GM23338 (cell line): ENCODE measurements at regions not wholly inside any gene's neighbourhood (a gene's known extent, or its start where the extent isn't known, plus 50 kb on each side); places are given as distances from the start of the nearest gene placed in this dataset.

Experiments used
- ATAC-seq: fragments of 200-7000 bp; cut with Tn5 transposase; 3 replicates; pipeline ENCODE4 v1.9.1; 2020
- DNase-seq: peaks from one replicate; pipeline ENCODE4 v3.0.0-alpha.2; 2015; ENCODE audit warnings: low spot score
- H2AFZ ChIP-seq: fragments of 200-600 bp; sonication (generic); 2 replicates; pipeline ENCODE4 v1.8.0; 2016; ENCODE audit warnings: antibody characterized with exemption, mild to moderate bottlenecking, moderate library complexity
- H3F3A ChIP-seq: fragments of 200-600 bp; sonication (generic); replicated peaks from 2 replicates; pipeline ENCODE4 v1.8.0; 2017; ENCODE audit warnings: antibody characterized with exemption, mixed run types, low read depth
- H3K27ac ChIP-seq: fragments of 200-600 bp; sonication (generic); 2 replicates; pipeline ENCODE4 v1.6.1; 2016; ENCODE audit warnings: low read depth
- H3K27me3 ChIP-seq: fragments of 200-600 bp; sonication (generic); 2 replicates; pipeline ENCODE4 v1.8.0; 2016; ENCODE audit warnings: mild to moderate bottlenecking, mixed run types, moderate library complexity; ENCODE audit not compliant: insufficient read depth
- H3K36me3 ChIP-seq: fragments of 200-600 bp; sonication (generic); 2 replicates; pipeline ENCODE4 v1.8.0; 2016; ENCODE audit warnings: mild to moderate bottlenecking; ENCODE audit not compliant: insufficient read depth
- H3K4me1 ChIP-seq: fragments of 200-600 bp; sonication (generic); 2 replicates; pipeline ENCODE4 v1.8.0; 2016; ENCODE audit warnings: mild to moderate bottlenecking, moderate library complexity; ENCODE audit not compliant: insufficient read depth
- H3K4me2 ChIP-seq: fragments of 200-600 bp; sonication (generic); 2 replicates; pipeline ENCODE4 v1.7.1; 2017; ENCODE audit warnings: mixed run types
- H3K4me3 ChIP-seq: fragments of 200-600 bp; sonication (generic); 2 replicates; pipeline ENCODE4 v1.6.1; 2016; ENCODE audit warnings: mixed run types
- H3K79me2 ChIP-seq: fragments of 200-600 bp; sonication (generic); replicated peaks from 2 replicates; pipeline ENCODE4 v1.8.0; 2017; ENCODE audit warnings: mild to moderate bottlenecking; ENCODE audit not compliant: insufficient read depth
- H3K9me2 ChIP-seq: fragments of 200-600 bp; sonication (generic); 2 replicates; pipeline ENCODE4 v1.8.0; 2017; ENCODE audit not compliant: insufficient read depth
- H4K20me1 ChIP-seq: fragments of 200-600 bp; sonication (generic); replicated peaks from 2 replicates; pipeline ENCODE4 v1.8.0; 2017; ENCODE audit warnings: mild to moderate bottlenecking; ENCODE audit not compliant: insufficient read depth
- H3K27ac Mint-ChIP-seq: 2 replicates; pipeline ENCODE4 v1.8.0; 2020; ENCODE audit warnings: inconsistent platforms, mild to moderate bottlenecking, moderate library complexity, mixed read lengths
- H3K27me3 Mint-ChIP-seq: 3 replicates; pipeline ENCODE4 v1.8.0; 2022; ENCODE audit warnings: low read depth, mild to moderate bottlenecking, moderate library complexity, mixed read lengths, inconsistent platforms; ENCODE audit not compliant: insufficient read depth, poor library complexity
- H3K36me3 Mint-ChIP-seq: 3 replicates; pipeline ENCODE4 v1.8.0; 2021; ENCODE audit warnings: low read depth, mild to moderate bottlenecking, inconsistent platforms, moderate library complexity, mixed read lengths
- H3K4me1 Mint-ChIP-seq: 3 replicates; pipeline ENCODE4 v1.8.0; 2020; ENCODE audit warnings: mild to moderate bottlenecking, inconsistent platforms, mixed read lengths
- H3K4me3 Mint-ChIP-seq: 3 replicates; pipeline ENCODE4 v1.8.0; 2021; ENCODE audit warnings: moderate library complexity, mild to moderate bottlenecking, inconsistent platforms, mixed read lengths
- H3K9me3 Mint-ChIP-seq: 3 replicates; pipeline ENCODE4 v1.8.0; 2020; ENCODE audit warnings: moderate library complexity, mild to moderate bottlenecking, inconsistent platforms, mixed read lengths
- ETS1 ChIP-seq: IDR thresholded peaks from 2 replicates; pipeline ENCODE4 v1.6.1; 2016; ENCODE audit warnings: antibody characterized with exemption
- EZH2 ChIP-seq: fragments of 200-600 bp; sonication (generic); IDR thresholded peaks from one replicate; pipeline ENCODE4 v1.8.0; 2017; ENCODE audit warnings: antibody characterized with exemption, mild to moderate bottlenecking, low read depth; ENCODE audit not compliant: unreplicated experiment
- JUNB ChIP-seq: IDR thresholded peaks from one replicate; pipeline ENCODE4 v1.6.1; 2016; ENCODE audit warnings: antibody characterized with exemption; ENCODE audit not compliant: unreplicated experiment
- ZNF114 ChIP-seq: fragments of 250-450 bp; sonication (Bioruptor Pico); IDR thresholded peaks from 2 replicates; pipeline ENCODE4 v1.5.0; 2020; ENCODE audit warnings: mild to moderate bottlenecking, moderate library complexity
- ZNF331 ChIP-seq: fragments of 250-450 bp; sonication (Bioruptor Pico); IDR thresholded peaks from 2 replicates; pipeline ENCODE4 v1.5.0; 2020; ENCODE audit warnings: low read depth, mild to moderate bottlenecking, moderate library complexity
- ZNF462 ChIP-seq: fragments of 250-450 bp; sonication (Bioruptor Pico); IDR thresholded peaks from 2 replicates; pipeline ENCODE4 v1.5.0; 2020; ENCODE audit warnings: mild to moderate bottlenecking, moderate library complexity
- TF ChIP-seq, protein P1 (sequence below), 2 experiments: fragments of 200-600 bp in 1 of 2; sonication (generic) in 1 of 2; conservative IDR thresholded peaks; 2 replicates each; pipeline versions ENCODE4 v1.5.1 to v1.6.1; 2016 to 2017; ENCODE audit warnings: antibody characterized with exemption in 2 of 2, low read depth in 2 of 2, mild to moderate bottlenecking in 2 of 2, moderate library complexity in 1 of 2

DNA sequence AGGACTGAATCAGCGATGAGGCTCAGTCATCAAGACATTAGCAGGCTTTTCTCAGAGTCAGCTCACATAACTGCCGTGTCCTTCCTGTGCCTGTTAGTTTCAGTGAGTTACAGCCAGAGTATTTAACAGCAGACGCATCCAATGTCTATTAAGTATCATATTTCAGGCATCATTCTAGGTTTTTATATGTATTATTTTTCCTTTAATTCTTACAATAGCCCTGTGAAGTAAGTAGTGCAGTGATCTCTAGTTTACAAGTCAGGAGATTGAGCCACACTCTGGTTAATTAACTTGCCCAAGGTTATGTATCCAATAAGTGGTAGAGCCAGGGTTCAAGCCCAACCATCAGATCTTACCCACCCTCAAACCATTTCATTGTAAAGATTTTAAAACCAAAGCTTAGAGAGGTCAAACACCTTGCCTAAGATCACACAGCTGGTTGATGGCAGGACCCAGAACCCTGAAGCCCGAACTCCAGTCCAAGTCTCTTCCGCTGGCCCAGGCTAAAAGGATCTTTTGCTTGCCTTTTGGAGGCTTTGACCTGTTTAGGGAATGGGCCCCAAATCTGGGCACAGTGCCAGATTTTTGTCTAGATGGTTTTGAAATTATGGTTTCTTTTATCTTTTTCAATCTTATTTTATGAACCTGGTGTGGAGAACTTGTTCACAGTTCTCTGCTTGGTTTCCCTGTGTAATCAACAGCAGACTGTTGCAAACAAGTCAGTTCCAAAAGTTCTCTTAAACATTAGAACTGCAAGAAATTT, 261.2 kb upstream of the CLINT1 start:
- H3K79me2 ChIP-seq = no peaks in the 10 kb centered on the region
- no peaks in the 10 kb centered on the region; the same call in 1 of the 2 replicates for H4K20me1 ChIP-seq
- H3K4me1 Mint-ChIP-seq = peaks cover 18% of the 10 kb centered on the region
- no peak overlapping the region for H3K4me2 ChIP-seq
- TF ChIP-seq ZNF114 (CRISPR knock-in tag) = no peak
- no peak for TF ChIP-seq ETS1
- TF ChIP-seq JUNB = no peak
- no peak for TF ChIP-seq ZNF331 (CRISPR knock-in tag)
- no peak for TF ChIP-seq ZNF462
- TF ChIP-seq EZH2 = no peak
- TF ChIP-seq, protein P1, sequence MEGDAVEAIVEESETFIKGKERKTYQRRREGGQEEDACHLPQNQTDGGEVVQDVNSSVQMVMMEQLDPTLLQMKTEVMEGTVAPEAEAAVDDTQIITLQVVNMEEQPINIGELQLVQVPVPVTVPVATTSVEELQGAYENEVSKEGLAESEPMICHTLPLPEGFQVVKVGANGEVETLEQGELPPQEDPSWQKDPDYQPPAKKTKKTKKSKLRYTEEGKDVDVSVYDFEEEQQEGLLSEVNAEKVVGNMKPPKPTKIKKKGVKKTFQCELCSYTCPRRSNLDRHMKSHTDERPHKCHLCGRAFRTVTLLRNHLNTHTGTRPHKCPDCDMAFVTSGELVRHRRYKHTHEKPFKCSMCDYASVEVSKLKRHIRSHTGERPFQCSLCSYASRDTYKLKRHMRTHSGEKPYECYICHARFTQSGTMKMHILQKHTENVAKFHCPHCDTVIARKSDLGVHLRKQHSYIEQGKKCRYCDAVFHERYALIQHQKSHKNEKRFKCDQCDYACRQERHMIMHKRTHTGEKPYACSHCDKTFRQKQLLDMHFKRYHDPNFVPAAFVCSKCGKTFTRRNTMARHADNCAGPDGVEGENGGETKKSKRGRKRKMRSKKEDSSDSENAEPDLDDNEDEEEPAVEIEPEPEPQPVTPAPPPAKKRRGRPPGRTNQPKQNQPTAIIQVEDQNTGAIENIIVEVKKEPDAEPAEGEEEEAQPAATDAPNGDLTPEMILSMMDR (conservative IDR thresholded peaks at IDR 0.05; ENCODE audit: low read depth in 2 of 2) = no peak
- no peak overlapping the region for H2AFZ ChIP-seq
- H3K27me3 ChIP-seq = no peaks in the 10 kb centered on the region
- no peaks in the 10 kb centered on the region for H3K36me3 Mint-ChIP-seq
- no peaks in the 10 kb centered on the region for H3K9me3 Mint-ChIP-seq
- H3K9me2 ChIP-seq = no peaks in the 10 kb centered on the region
- no peak overlapping the region for H3K4me3 ChIP-seq
- no peak overlapping the region for H3K4me3 Mint-ChIP-seq
- DNase-seq = no peak
- H3K36me3 ChIP-seq = no peaks in the 10 kb centered on the region
- H3K27me3 Mint-ChIP-seq = peaks cover 2% of the 10 kb centered on the region
- H3K27ac Mint-ChIP-seq = no peak overlapping the region
- peaks cover 8% of the 10 kb centered on the region; the same call in 1 of the 2 replicates for H3K4me1 ChIP-seq
- H3F3A ChIP-seq = no peaks in the 10 kb centered on the region
- no peak for ATAC-seq
- H3K27ac ChIP-seq = no peak overlapping the region
